Ammon's horn (tissue), 1 donor: ENCODE measurements at regions not wholly inside any gene's neighbourhood (a gene's known extent, or its start where the extent isn't known, plus 50 kb on each side); places are given as distances from the start of the nearest gene placed in this dataset.
"Not testable (repeated sequence)": the region's sequence is repeated elsewhere in the genome, so short reads cannot be mapped to it uniquely, and the experiment has no call there.

Experiments used
- DNase-seq: peaks from one replicate; pipeline ENCODE4 v3.0.0-alpha.2; 2016; ENCODE audit warnings: low spot score

DNA sequence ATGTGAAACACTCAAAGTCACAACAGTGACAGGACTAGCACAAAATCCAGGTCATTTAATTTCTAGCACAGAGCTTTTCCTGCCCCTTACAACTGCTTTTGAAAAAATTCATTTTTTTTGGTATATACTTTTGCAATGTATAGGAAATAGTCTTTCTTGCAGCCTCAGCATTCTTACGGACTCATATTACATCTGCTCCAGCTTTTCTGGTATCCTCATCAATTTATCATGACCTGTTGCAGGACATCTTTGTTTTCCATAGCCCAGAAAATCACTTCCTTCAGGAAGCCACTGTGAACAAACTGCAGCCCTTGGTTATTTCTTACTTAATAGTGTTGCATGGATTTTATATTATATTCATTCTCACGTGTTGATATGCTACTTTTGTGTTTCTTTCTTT lies 347.9 kb upstream of the MTPN start:
- no peak for DNase-seq

DNA sequence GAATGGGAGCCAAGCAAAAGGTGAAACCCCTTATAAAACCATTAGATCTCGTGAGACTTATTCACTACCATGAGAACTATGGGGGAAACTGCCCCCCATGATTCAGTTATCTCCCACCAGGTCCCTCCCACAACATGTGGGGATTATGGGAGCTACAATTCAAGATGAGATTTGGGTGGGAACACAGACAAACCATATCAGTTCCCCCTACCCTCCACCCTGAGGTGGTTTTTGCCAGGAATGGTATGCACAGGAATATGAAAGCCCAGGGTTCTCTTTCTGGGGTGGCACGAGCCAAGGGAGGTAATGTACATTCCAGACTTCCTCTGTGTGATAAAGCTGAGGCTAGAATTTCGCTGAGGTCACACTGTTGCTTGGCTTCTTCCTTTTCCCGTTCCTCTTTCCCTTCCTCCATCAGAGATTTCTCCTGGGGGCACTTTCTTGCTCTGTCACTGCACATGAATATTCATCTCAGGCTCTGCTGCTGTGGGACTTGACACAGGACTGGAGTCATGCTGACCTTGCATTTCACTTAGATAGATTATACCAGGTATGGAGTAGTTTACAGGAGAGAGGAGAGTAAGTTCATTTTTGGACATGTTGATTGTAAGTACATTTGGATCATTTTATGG lies 347.0 kb upstream of the MTPN start:
- DNase-seq = no peak

DNA sequence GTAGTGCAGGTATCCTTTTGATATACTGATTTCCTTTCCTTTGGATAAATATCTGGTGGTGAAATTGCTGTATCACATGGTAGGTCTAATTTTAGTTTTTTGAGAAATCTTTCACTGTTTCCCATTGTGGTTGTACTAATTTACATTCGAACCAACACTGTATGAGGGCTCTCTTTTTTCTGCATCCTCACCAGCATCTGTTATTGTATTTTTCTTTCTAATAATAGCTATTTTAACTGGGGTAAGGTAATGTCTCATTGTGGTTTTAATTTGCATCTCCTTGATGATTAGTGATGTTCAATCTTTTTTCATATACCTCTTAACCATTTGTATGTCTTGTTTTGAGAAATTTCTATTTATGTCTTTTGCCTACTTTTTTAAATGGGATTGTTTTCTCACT lies 335.4 kb upstream of the MTPN start:
- no peak for DNase-seq

DNA sequence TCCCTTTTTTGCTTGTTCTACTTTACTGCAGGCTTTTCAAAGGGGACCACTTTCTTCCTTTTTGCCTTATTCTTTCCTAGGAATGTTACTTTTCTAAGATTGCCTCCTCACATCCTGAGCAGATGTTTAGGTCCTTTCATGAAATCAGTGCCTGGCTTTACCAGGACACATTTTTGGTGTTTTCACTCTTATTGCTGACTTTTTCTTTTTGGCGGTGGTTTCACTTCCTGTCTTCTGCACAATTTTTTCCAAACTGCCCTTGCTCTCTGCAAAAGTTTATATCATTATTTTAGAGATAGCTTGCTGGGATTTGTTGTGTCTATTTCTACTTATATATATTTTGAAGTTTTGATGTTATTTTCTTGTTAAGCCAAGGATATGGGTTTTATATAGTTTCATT lies 332.2 kb upstream of the MTPN start:
- DNase-seq = no peak

DNA sequence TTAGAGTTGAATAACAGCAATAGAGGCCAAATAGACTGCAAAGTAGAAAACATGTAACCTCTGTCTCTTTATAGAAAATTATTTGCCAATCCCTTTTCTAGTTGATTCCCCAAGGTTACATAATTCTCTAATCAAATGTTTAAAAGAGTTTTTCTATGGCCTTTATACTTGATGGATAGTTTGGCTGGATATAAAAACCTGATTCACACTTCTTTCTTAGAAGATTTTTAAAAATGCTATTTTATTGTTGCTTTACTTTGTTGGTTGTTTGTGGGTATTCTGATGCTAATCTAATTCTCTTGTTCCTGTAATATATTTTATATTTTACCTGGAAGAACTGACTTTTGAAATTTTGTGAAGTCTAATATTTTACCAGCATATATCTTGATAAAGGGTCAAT lies 331.1 kb upstream of the MTPN start:
- DNase-seq = no peak

DNA sequence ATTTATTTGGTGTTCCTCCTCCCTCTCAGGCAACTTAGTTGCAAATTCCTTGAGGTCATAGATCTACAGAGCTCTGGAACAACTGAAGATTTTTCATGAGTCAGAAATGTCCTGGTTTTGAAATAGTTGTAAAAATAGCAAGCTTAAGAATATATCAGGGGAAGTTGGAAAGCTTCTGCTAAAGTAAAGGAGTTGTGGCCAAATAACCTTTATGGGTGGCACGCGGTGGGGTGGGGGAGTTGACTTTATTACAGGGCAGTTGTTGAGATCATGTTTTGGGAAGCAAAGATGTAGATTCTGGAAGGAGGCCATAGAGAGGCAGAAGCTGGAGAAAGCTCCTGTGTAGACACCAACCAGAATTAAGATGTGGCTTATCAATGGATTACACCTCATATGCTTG lies 326.0 kb upstream of the MTPN start:
- DNase-seq = no peak

DNA sequence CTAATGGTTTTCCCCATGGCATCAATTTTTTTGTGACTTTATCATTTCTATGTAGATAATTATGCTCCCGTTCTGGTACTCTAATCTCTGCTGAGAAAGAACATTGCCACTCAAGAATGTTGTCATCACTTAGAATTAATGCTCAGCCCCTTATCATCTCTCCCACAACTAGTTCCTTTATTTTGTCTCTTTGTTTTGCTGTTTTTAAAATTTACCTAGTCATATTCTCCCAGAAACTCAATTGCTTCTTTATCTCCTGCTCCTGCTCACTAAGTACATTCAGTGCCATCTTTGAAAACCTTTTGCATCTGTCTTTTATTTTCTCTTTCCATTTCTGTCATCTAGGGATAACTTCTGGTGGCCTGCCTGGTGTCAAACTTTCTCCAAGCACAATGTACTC lies 324.9 kb upstream of the MTPN start:
- DNase-seq = no peak

DNA sequence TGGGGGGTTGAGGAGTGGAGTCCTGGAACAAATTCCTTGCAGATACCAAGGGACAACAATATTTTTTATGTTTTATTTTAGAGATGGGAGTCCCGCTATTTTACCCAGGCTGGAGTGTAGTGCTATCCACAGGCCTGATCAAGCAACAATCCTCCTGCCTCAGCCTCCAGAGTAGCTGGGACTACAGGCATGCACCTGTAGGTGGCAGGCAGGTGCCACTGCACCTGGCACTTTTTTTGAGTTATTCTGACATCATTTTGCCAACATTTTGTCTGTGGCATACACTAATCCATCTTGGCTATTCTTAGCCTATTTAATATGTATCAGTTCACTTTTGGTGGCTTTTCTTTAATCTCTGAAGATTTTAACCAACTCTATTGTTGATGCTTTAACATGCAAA lies 317.8 kb upstream of the MTPN start:
- no peak for DNase-seq

DNA sequence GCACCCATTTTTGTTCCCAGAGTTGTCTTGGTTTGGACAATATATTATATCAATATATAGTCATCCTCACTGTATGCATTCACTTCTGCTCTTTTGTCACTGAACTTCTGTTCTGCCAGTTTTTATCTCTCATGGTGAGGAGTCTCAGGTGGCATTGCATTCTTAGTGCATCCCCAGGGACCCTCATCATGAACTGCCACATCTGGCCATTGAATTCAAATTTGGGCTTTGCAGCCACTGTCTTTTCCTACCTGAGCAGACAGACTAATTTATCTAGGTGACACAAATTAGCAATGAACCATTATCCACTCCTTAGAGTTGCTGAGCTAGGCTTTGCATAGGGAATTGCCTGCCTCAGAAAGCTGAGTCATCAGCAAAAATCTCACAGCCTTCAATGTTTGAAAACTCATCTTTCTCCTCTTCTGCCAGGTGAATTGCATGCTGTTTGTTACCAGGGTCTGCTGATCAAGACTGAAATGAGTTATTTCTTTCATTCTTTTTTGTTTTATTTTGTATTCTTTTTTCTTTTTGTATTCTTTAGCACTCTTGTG lies 316.8 kb upstream of the MTPN start:
- no peak for DNase-seq

DNA sequence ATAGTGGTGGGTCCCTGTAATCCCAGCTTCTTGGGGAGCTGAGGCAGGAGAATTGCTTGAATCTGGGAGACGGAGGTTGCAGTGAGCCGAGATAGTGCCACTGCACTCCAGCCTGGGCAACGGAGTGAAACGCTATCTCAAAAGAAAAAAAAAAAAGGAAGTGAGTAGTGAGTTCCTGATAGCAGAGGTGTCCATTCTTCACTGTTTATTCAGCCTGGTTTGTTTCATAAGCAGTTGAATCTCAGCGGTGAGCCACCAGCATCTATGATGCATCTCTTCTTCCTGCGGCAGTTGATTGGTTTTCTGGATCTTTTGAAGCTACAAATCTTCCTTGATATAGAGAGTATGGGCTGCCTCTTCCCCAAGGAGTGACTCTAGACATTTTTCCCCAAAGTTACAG lies 316.1 kb upstream of the MTPN start:
- DNase-seq = no peak

DNA sequence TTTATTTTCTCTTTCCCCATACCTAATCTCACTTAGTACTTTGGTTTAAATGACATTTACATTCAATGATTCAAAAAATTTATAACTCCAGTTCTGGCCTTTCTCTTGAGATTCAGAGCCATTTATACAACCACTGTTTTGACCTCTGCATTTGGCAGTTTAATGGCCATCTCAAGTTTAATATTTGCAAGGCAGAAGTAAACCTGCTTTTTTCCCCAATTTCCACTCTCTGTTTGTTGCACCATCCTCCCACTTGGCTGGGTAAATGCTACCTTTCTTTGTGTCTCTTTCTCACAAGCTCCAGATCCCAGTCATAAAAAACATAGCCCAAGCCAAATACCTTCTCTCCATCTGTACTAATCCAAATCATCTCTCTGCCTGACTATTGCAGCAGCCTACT lies 315.2 kb upstream of the MTPN start:
- DNase-seq = no peak

DNA sequence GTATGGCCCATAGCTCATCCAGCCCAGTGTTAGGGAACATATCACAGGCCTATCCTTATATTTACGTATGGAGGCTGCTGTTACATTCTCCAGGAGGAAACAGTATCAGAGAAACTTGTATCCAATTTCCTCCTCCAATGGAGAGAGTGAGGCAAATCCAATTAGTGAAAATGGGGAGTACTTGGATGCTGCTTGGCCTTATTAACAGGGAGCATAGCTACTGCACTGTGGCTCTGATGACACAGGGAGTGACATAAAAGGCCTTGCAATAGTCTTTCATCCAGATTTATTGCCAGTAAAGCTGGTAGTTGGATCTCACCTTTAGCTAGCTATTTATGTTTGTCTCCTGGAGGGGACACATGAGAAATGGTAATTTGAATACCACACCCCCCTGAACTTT lies 313.2 kb upstream of the MTPN start:
- DNase-seq = no peak

DNA sequence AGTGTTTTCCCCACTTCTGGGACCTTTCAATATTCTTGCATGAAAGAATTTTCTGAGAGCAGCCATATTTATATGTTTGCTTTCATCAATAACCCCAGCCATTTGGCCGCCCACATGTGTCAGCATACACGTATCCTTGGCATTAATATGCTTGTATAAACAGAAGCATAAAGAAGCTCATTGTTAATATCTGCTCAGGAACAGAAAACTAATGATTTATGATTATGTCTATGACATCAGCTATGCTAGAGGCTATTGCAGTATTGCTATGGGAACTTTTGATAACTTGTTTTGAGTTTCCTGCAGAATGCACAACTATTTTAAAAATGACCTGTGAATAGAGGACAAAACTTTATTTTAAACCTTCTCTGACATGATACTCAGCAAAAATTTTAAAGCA lies 300.9 kb upstream of the MTPN start:
- DNase-seq = no peak

DNA sequence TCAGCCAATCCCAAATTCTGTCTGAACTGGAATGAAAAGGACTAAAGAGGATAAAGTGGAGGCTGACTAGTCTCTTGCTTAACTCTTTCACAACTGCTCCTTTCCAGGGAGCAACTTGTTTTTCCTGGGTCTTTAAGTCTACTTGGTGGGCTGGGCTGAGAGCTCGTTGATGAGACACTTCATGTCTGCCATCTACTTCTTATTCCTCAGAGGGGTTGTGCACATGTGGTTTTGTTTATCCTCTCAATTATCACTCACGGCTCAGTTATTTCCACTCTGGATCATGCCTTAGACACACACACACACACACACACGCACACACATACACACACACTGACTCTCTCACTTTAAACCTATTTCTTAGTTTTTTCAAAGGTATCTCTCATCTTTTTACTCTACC lies 298.6 kb upstream of the MTPN start:
- DNase-seq = no peak

DNA sequence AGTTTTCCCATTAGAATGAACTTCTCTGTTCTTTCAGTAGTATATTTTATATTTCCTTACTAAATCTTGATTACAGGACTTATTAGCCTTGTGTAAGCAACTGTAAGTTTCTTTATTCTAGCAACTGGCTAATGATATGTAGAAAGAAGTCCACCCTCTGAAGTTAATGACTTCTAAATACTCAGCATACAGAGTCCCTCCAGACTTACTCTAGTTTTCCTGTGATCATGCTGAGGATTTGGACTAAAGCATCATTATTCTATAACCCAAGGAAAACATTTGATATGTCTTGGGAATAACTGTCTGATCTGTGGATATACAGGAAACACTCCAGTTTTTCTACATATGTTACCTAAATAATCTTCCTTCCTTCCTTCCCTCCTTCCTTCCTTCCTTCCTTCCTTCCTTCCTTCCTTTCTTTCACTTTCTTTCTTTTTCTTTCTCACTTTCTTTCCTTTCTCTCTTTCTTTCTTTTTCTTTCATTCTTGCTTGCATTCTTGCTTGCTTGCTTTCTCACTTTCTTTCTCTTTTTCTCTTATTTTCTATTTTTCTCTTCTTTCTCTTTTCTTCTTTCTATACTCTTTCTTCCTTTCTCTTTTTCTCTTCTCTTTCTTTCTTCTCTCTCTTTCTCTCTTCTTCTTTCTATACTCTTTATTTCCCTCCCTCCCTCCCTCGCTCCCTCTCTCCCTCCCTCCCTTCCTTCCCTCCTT lies 297.6 kb upstream of the MTPN start:
- DNase-seq = no peak

DNA sequence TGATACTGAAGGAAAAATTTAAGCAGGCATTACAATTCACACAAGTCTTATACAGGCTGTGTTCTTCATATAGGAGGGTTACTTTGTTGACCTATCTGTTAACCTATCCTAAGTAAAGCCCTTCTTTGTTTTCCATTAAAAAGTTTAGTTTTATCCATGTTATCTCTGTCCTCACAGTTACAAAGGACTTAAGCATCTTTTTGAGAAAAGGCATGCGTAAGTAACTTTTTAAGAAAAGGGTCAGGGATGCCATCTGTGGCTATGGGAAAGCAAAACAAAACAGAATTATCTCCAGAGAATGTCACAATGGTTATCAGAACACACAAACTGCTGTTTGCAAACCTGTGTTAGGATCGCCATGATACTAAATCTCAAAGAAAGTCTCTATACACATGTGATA lies 295.8 kb upstream of the MTPN start:
- DNase-seq = no peak

DNA sequence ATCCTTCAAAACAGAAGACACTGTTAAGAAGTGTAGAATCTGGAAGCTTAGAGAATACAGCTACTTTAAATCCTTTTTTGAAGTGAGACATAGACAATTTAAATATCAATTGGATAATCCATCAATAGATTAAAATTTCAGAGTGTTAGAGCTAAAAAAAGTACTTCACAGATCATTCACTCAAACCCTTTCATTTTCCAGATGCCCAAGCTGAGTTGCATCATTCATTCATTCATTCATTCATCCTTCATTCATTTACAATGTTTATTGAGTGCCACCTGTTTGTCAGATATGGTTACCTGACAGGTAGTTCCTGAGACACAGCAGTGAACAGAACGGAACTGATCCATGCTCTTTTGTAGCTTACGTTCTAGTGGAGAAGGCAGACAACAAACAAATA lies 290.7 kb upstream of the MTPN start:
- DNase-seq = no peak

DNA sequence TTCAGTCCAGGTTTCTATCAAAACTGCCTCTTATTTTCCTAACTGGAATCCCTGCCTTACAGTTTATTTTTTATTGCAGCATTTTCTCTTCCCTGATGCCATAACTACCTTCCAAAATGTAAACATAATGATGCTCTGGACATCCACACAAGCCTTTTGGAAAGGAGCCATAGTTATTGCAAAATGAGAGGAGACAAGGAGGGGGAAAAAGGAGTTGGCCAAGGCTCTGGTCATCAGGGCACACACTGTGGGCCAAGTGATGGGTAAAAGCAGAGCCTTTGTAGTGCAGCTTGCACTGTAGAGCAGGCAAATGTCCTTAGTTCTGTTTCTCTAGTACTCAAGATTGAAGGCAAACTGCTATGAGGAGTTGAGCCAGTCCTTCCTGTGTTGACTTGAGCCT lies 289.3 kb upstream of the MTPN start:
- no peak for DNase-seq

DNA sequence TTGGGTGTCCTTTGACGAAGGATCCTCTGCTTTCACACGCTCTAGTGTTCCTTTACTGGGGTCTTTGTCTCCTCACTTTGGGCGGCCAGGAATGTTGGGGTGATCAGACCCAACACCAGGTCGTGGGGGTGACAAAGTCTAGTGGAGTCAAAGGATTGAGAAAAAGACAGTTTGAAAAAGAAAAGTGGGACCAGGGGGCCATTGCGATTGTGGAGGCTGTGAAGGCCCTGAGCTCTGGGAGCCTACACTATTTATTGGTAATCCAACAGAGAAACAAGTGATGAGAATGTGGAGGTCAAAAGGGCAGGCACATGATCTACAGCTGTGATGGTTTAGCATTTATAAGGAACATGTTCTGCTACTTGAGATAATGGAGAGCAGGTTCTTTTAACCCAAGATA lies 287.1 kb upstream of the MTPN start:
- DNase-seq = not testable (repeated sequence)

DNA sequence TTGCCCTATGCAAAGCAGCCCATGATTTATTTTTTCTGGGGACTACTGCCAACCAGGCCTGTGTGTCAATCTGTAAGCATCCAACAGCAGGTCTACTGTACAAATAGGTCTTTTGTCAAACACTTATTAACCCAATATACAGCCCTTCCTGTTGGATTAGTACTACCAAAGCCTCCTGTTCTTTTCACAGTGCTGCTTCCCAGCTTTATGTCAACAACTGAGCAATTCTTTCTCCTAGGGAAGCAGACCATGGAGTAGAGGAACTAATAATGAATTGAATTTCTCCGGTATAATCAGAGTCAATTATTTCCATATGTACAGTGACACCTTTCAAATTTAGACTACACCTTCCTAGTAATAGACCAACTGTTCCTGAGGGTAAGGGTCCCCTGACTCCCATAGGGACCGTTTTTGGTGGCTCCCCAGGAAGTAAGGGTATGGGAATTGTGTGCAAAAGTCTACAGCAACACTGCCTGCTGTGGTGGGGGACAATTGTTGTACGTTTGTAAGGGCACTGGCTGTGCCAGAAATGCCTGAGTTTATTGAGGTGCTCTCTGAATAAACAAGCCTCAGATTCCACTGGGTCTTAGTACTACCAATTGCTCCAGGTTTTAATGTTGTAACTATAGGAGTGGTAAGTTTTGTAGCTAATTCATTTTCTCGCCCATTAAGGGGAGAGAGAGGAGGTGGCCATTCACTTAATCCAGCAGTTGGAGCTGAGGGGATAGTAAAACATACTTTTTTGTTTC lies 286.1 kb upstream of the MTPN start:
- not testable (repeated sequence) for DNase-seq

DNA sequence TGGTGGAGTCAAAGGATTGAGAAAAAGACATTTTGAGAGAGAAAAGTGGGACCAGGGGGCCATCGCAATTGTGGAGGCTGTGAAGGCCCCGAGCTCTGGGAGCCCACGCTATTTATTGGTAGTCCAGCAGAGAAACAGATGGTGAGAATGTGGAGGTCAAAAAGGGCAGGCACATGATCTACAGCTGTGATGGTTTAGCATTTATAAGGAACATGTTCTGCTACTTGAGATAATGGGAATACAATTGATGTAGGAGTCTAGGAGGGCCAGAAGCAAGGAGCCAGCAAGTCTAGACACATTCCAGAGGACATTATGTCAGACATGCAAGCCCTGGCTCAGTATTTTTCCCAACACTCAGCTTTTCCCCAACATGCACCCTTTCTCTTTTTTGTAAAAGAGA lies 283.4 kb upstream of the MTPN start:
- not testable (repeated sequence) for DNase-seq

DNA sequence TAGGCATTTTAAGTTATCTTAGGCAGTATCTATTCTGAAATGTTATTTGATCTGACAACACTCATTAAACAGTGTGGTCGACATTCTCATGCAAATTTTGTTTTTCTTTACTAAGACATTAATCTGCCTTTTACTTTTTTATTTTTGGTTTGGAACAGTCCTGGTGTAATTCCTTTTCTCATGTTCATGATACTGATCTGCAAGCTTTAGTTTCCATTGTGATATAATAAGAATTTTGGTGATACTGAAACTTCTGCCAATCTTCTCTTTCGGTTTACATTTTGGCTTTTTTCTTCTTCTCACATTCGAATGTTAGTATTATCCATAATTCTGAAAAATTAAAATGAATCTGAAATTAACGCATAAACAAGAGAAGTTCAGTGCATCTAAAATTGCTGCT lies 281.9 kb upstream of the MTPN start:
- no peak for DNase-seq

DNA sequence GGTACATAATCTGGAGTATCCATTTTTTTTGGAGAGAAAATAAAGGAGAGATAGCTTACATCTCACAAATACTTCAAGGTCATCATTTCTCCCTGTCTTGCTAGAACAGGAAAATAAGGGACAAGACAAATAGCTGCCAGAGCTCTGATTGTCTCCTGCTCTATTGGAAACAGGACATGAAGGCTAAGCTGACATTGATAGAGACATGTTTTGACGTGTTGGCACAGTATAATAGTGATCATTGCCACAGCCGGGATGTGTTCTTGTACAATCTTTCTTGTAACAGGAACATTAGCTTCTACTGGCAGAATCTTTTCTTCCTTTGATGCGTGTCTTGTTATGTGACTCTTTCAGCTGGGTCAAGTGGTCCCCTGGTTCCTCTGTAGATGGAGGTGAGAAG lies 279.3 kb upstream of the MTPN start:
- no peak for DNase-seq
